AML-193 (cell line): ENCODE measurements at regions not wholly inside any gene's neighbourhood (a gene's known extent, or its start where the extent isn't known, plus 50 kb on each side); places are given as distances from the start of the nearest gene placed in this dataset.

Experiments used
- DNase-seq, 2 experiments: peaks; one replicate each; lab custom pipeline; 2025; lab: John Stamatoyannopoulos, UW

- DNase-seq, result no peak
Measured at GRCh38 chr5:8907168-8907868, 638.6 kb downstream of the SEMA5A start.

GRCh38 chr5:8908055-8908683 lies 637.7 kb downstream of the SEMA5A start:
- DNase-seq, result no peak

- DNase-seq, result no peak
Measured at GRCh38 chr5:8912106-8912505, 633.8 kb downstream of the SEMA5A start.

- DNase-seq, result no peak
Measured at GRCh38 chr5:8913522-8913921, 632.4 kb downstream of the SEMA5A start.

- DNase-seq, result no peak
Measured at GRCh38 chr5:8919096-8919495, 626.8 kb downstream of the SEMA5A start.

- no peak for DNase-seq
Measured at GRCh38 chr5:8923526-8923925, 622.3 kb downstream of the SEMA5A start.

- no peak for DNase-seq
Measured at GRCh38 chr5:8924054-8924793, 621.7 kb downstream of the SEMA5A start.

- DNase-seq, result no peak
Measured at GRCh38 chr5:8930021-8930420, 615.9 kb downstream of the SEMA5A start.

- DNase-seq, result no peak
Measured at GRCh38 chr5:8934455-8934854, 611.4 kb downstream of the SEMA5A start.

- DNase-seq, result no peak
Measured at GRCh38 chr5:8940934-8941333, 604.9 kb downstream of the SEMA5A start.

- no peak for DNase-seq
Measured at GRCh38 chr5:8943301-8943700, 602.6 kb downstream of the SEMA5A start.

- no peak for DNase-seq
Measured at GRCh38 chr5:8944005-8944404, 601.9 kb downstream of the SEMA5A start.

- no peak for DNase-seq
Measured at GRCh38 chr5:8945972-8946371, 599.9 kb downstream of the SEMA5A start.

- DNase-seq, result no peak
Measured at GRCh38 chr5:8949908-8950307, 596.0 kb downstream of the SEMA5A start.

- no peak for DNase-seq
Measured at GRCh38 chr5:8952147-8952546, 593.7 kb downstream of the SEMA5A start.

- DNase-seq, result no peak
Measured at GRCh38 chr5:8953016-8953415, 592.9 kb downstream of the SEMA5A start.

GRCh38 chr5:8953911-8954438 lies 591.9 kb downstream of the SEMA5A start:
- no peak for DNase-seq

GRCh38 chr5:8954801-8955200 lies 591.1 kb downstream of the SEMA5A start:
- no peak for DNase-seq

GRCh38 chr5:8956659-8957058 lies 589.2 kb downstream of the SEMA5A start:
- no peak for DNase-seq

GRCh38 chr5:8958602-8959001 lies 587.3 kb downstream of the SEMA5A start:
- DNase-seq, result no peak

GRCh38 chr5:8961219-8961618 lies 584.7 kb downstream of the SEMA5A start:
- no peak for DNase-seq

GRCh38 chr5:8961956-8962355 lies 583.9 kb downstream of the SEMA5A start:
- DNase-seq, result no peak

- no peak for DNase-seq
Measured at GRCh38 chr5:8981016-8981415, 564.9 kb downstream of the SEMA5A start.
